ENCODE measurements at regions not wholly inside any gene's neighbourhood (a gene's known extent, or its start where the extent isn't known, plus 50 kb on each side); places are given as distances from the start of the nearest gene placed in this dataset.

DNA sequence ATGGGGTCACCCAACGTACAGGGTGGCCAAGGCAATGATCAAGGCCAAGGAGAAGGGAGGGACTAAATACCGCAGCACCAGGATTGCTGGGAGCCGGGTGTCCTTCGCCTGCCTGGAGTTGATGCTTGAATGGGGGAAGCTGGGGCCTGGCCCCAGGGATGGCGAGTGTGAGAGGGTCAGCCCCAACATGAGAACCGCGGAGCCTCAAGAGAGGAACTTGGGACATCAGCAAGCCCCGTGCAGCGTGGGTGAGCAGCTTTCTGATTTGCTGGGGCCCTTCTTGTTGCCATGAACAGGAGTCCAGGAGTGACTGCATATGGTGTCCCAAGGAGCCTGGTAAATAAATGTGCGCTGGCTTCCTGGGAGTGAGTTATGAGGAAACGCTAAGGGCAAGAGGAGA lies 72.8 kb upstream of the PITRM1 start:
- TF ChIP-seq GATA2 (IDR thresholded peaks at IDR 0.05; ENCODE audit: low read depth, low read length): no peak
- TF ChIP-seq GATA3 (IDR thresholded peaks at IDR 0.05; ENCODE audit: low read depth, low read length): no peak

Data from SH-SY5Y (cell line).